ENCODE measurements at regions not wholly inside any gene's neighbourhood (a gene's known extent, or its start where the extent isn't known, plus 50 kb on each side); places are given as distances from the start of the nearest gene placed in this dataset.
A peak's percentile ranks its signal among the peaks of the same experiment; 100 is the strongest.

GRCh38 chr9:108142142-108142503 lies 652.6 kb upstream of the KLF4 start:
- no peak for DNase-seq

- no peak for DNase-seq
These were observed 650.3 kb upstream of the KLF4 start for GRCh38 chr9:108139900-108140299.

GRCh38 chr9:108138516-108138915 lies 648.9 kb upstream of the KLF4 start:
- DNase-seq: peak; percentile 21

GRCh38 chr9:108136656-108137055 lies 647.1 kb upstream of the KLF4 start:
- no peak for DNase-seq

GRCh38 chr9:108134486-108135128 lies 645.0 kb upstream of the KLF4 start:
- DNase-seq: no peak

GRCh38 chr9:108133680-108134079 lies 644.1 kb upstream of the KLF4 start:
- DNase-seq: no peak

GRCh38 chr9:108133101-108133500 lies 643.5 kb upstream of the KLF4 start:
- no peak for DNase-seq

- no peak for DNase-seq
These were observed 641.3 kb upstream of the KLF4 start for GRCh38 chr9:108130905-108131304.

- DNase-seq: no peak
These were observed 636.1 kb upstream of the KLF4 start for GRCh38 chr9:108125625-108126024.

GRCh38 chr9:108119530-108120113 lies 630.1 kb upstream of the KLF4 start:
- no peak for DNase-seq

- DNase-seq: peak; percentile 11
These were observed 628.2 kb upstream of the KLF4 start for GRCh38 chr9:108117795-108118194.

GRCh38 chr9:108117306-108117705 lies 627.7 kb upstream of the KLF4 start:
- DNase-seq: no peak

GRCh38 chr9:108113596-108113995 lies 624.0 kb upstream of the KLF4 start:
- no peak for DNase-seq

- DNase-seq: no peak
These were observed 620.5 kb upstream of the KLF4 start for GRCh38 chr9:108109927-108110690.

- no peak for DNase-seq
These were observed 619.4 kb upstream of the KLF4 start for GRCh38 chr9:108108852-108109448.

GRCh38 chr9:108108280-108108851 lies 618.8 kb upstream of the KLF4 start:
- no peak for DNase-seq

- no peak for DNase-seq
These were observed 616.3 kb upstream of the KLF4 start for GRCh38 chr9:108105885-108106284.

- DNase-seq: no peak
These were observed 615.4 kb upstream of the KLF4 start for GRCh38 chr9:108104991-108105390.

- DNase-seq: no peak
These were observed 613.6 kb upstream of the KLF4 start for GRCh38 chr9:108103046-108103693.

- no peak for DNase-seq
These were observed 611.8 kb upstream of the KLF4 start for GRCh38 chr9:108101410-108101809.

- no peak for DNase-seq
These were observed 611.0 kb upstream of the KLF4 start for GRCh38 chr9:108100571-108100970.

GRCh38 chr9:108099854-108100253 lies 610.3 kb upstream of the KLF4 start:
- DNase-seq: no peak

Measured in left kidney (tissue), 1 donor.